GM23338 (cell line): ENCODE measurements at regions not wholly inside any gene's neighbourhood (a gene's known extent, or its start where the extent isn't known, plus 50 kb on each side); places are given as distances from the start of the nearest gene placed in this dataset.

Experiments
- ATAC-seq: fragments of 200-7000 bp; cut with Tn5 transposase; 3 replicates; pipeline ENCODE4 v1.9.1; 2020
- DNase-seq: peaks from one replicate; pipeline ENCODE4 v3.0.0-alpha.2; 2015; ENCODE audit warnings: low spot score
- H2AFZ ChIP-seq: fragments of 200-600 bp; sonication (generic); 2 replicates; pipeline ENCODE4 v1.8.0; 2016; ENCODE audit warnings: antibody characterized with exemption, mild to moderate bottlenecking, moderate library complexity
- H3F3A ChIP-seq: fragments of 200-600 bp; sonication (generic); replicated peaks from 2 replicates; pipeline ENCODE4 v1.8.0; 2017; ENCODE audit warnings: antibody characterized with exemption, mixed run types, low read depth
- H3K27ac ChIP-seq: fragments of 200-600 bp; sonication (generic); 2 replicates; pipeline ENCODE4 v1.6.1; 2016; ENCODE audit warnings: low read depth
- H3K27me3 ChIP-seq: fragments of 200-600 bp; sonication (generic); 2 replicates; pipeline ENCODE4 v1.8.0; 2016; ENCODE audit warnings: mild to moderate bottlenecking, mixed run types, moderate library complexity; ENCODE audit not compliant: insufficient read depth
- H3K36me3 ChIP-seq: fragments of 200-600 bp; sonication (generic); 2 replicates; pipeline ENCODE4 v1.8.0; 2016; ENCODE audit warnings: mild to moderate bottlenecking; ENCODE audit not compliant: insufficient read depth
- H3K4me1 ChIP-seq: fragments of 200-600 bp; sonication (generic); 2 replicates; pipeline ENCODE4 v1.8.0; 2016; ENCODE audit warnings: mild to moderate bottlenecking, moderate library complexity; ENCODE audit not compliant: insufficient read depth
- H3K4me2 ChIP-seq: fragments of 200-600 bp; sonication (generic); 2 replicates; pipeline ENCODE4 v1.7.1; 2017; ENCODE audit warnings: mixed run types
- H3K4me3 ChIP-seq: fragments of 200-600 bp; sonication (generic); 2 replicates; pipeline ENCODE4 v1.6.1; 2016; ENCODE audit warnings: mixed run types
- H3K79me2 ChIP-seq: fragments of 200-600 bp; sonication (generic); replicated peaks from 2 replicates; pipeline ENCODE4 v1.8.0; 2017; ENCODE audit warnings: mild to moderate bottlenecking; ENCODE audit not compliant: insufficient read depth
- H3K9me2 ChIP-seq: fragments of 200-600 bp; sonication (generic); 2 replicates; pipeline ENCODE4 v1.8.0; 2017; ENCODE audit not compliant: insufficient read depth
- H4K20me1 ChIP-seq: fragments of 200-600 bp; sonication (generic); replicated peaks from 2 replicates; pipeline ENCODE4 v1.8.0; 2017; ENCODE audit warnings: mild to moderate bottlenecking; ENCODE audit not compliant: insufficient read depth
- H3K27ac Mint-ChIP-seq: 2 replicates; pipeline ENCODE4 v1.8.0; 2020; ENCODE audit warnings: inconsistent platforms, mild to moderate bottlenecking, moderate library complexity, mixed read lengths
- H3K27me3 Mint-ChIP-seq: 3 replicates; pipeline ENCODE4 v1.8.0; 2022; ENCODE audit warnings: low read depth, mild to moderate bottlenecking, moderate library complexity, mixed read lengths, inconsistent platforms; ENCODE audit not compliant: insufficient read depth, poor library complexity
- H3K36me3 Mint-ChIP-seq: 3 replicates; pipeline ENCODE4 v1.8.0; 2021; ENCODE audit warnings: low read depth, mild to moderate bottlenecking, inconsistent platforms, moderate library complexity, mixed read lengths
- H3K4me1 Mint-ChIP-seq: 3 replicates; pipeline ENCODE4 v1.8.0; 2020; ENCODE audit warnings: mild to moderate bottlenecking, inconsistent platforms, mixed read lengths
- H3K4me3 Mint-ChIP-seq: 3 replicates; pipeline ENCODE4 v1.8.0; 2021; ENCODE audit warnings: moderate library complexity, mild to moderate bottlenecking, inconsistent platforms, mixed read lengths
- H3K9me3 Mint-ChIP-seq: 3 replicates; pipeline ENCODE4 v1.8.0; 2020; ENCODE audit warnings: moderate library complexity, mild to moderate bottlenecking, inconsistent platforms, mixed read lengths
- CREB1 ChIP-seq: fragments of 250-450 bp; sonication (Bioruptor Pico); IDR thresholded peaks from 2 replicates; pipeline ENCODE4 v1.5.0; 2020; ENCODE audit warnings: low read depth, mild to moderate bottlenecking, moderate library complexity
- CTCF ChIP-seq, 2 experiments: fragments of 200-600 bp in 1 of 2; sonication (generic) in 1 of 2; conservative IDR thresholded peaks; 2 replicates each; pipeline versions ENCODE4 v1.5.1 to v1.6.1; 2016 to 2017; ENCODE audit warnings: antibody characterized with exemption in 2 of 2, low read depth in 2 of 2, mild to moderate bottlenecking in 2 of 2, moderate library complexity in 1 of 2
- ETS1 ChIP-seq: IDR thresholded peaks from 2 replicates; pipeline ENCODE4 v1.6.1; 2016; ENCODE audit warnings: antibody characterized with exemption
- EZH2phosphoT487 ChIP-seq: fragments of 200-600 bp; sonication (generic); IDR thresholded peaks from one replicate; pipeline ENCODE4 v1.8.1; 2018; ENCODE audit warnings: antibody characterized with exemption; ENCODE audit not compliant: unreplicated experiment
- NANOG ChIP-seq: IDR thresholded peaks from 2 replicates; pipeline ENCODE4 v1.6.1; 2016; ENCODE audit warnings: antibody characterized with exemption, borderline replicate concordance
- REST ChIP-seq: IDR thresholded peaks from one replicate; pipeline ENCODE4 v1.6.1; 2018; ENCODE audit warnings: antibody characterized with exemption; ENCODE audit not compliant: unreplicated experiment
- ZNF114 ChIP-seq: fragments of 250-450 bp; sonication (Bioruptor Pico); IDR thresholded peaks from 2 replicates; pipeline ENCODE4 v1.5.0; 2020; ENCODE audit warnings: mild to moderate bottlenecking, moderate library complexity
- ZNF331 ChIP-seq: fragments of 250-450 bp; sonication (Bioruptor Pico); IDR thresholded peaks from 2 replicates; pipeline ENCODE4 v1.5.0; 2020; ENCODE audit warnings: low read depth, mild to moderate bottlenecking, moderate library complexity
- ZNF462 ChIP-seq: fragments of 250-450 bp; sonication (Bioruptor Pico); IDR thresholded peaks from 2 replicates; pipeline ENCODE4 v1.5.0; 2020; ENCODE audit warnings: mild to moderate bottlenecking, moderate library complexity

GRCh38 chr15:53160092-53160704 is 370.1 kb upstream of the ONECUT1 start:
- ATAC-seq (no peak), DNase-seq (no peak)
- Histone ChIP-seq H3K4me2 (no peak overlapping the region), H3K9me2 (no peaks in the 10 kb centered on the region), H3K79me2 (no peaks in the 10 kb centered on the region), H3F3A (no peaks in the 10 kb centered on the region), H4K20me1 (no peaks in the 10 kb centered on the region), H3K4me1 (no peaks in the 10 kb centered on the region), H3K36me3 (0 out of 2 replicates have a peak, but pooled peaks cover 6% of the 10 kb centered on the region), H2AFZ (no peak overlapping the region), H3K27ac (no peak overlapping the region), H3K4me3 (no peak overlapping the region), H3K27me3 (no peaks in the 10 kb centered on the region)
- Mint-ChIP-seq H3K27me3 (peaks cover 2% of the 10 kb centered on the region), H3K4me1 (peaks cover 6% of the 10 kb centered on the region; the same call in 2 of the 3 replicates), H3K4me3 (no peak overlapping the region), H3K9me3 (no peaks in the 10 kb centered on the region; the same call in 2 of the 3 replicates), H3K27ac (no peak overlapping the region), H3K36me3 (no peaks in the 10 kb centered on the region)
- TF ChIP-seq CREB1, result no peak
- no peak for TF ChIP-seq ZNF462
- TF ChIP-seq ZNF331 (CRISPR knock-in tag), result no peak
- TF ChIP-seq REST, result no peak
- TF ChIP-seq ETS1, result no peak
- TF ChIP-seq EZH2phosphoT487, result no peak
- no peak for TF ChIP-seq CTCF (conservative IDR thresholded peaks at IDR 0.05; ENCODE audit: low read depth in 2 of 2)
- TF ChIP-seq ZNF114, result no peak
- TF ChIP-seq NANOG, result no peak
